ENCODE measurements at regions not wholly inside any gene's neighbourhood (a gene's known extent, or its start where the extent isn't known, plus 50 kb on each side); places are given as distances from the start of the nearest gene placed in this dataset.

- no peak for TF ChIP-seq CTCF (IDR thresholded peaks at IDR 0.05)
- TF ChIP-seq POLR2A (IDR thresholded peaks at IDR 0.05) = no peak
Measured at GRCh38 chr2:145543155-145543554, 1023.2 kb upstream of the ZEB2 start.
